SHP77 treated with DMSO at 0.1 percent for 48 hours (cell line): ENCODE measurements at regions not wholly inside any gene's neighbourhood (a gene's known extent, or its start where the extent isn't known, plus 50 kb on each side); places are given as distances from the start of the nearest gene placed in this dataset.
"Not testable (repeated sequence)": the region's sequence is repeated elsewhere in the genome, so short reads cannot be mapped to it uniquely, and the experiment has no call there.

Experiments used
- DNase-seq: peaks from one replicate; lab custom pipeline; 2025; lab: John Stamatoyannopoulos, UW

DNA sequence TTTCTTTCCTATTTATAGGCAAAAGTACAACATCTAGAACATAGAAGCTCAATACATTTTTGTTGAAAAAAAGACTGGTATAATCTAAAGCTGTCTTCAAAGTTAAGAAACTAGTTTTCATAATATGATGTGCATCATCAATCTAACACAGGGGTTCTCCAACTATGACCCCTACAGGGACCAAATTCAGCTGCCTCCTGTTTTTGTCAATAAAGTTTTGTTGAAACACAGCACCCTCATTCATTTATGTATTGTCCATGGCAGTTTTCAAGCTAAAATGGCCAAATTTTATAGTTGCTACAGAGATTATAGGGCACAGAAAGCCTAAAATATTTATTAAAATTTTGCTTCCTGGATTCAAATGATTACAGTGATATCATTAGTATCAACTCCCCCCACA is 452.9 kb downstream of the CCER1 start:
- no peak for DNase-seq

DNA sequence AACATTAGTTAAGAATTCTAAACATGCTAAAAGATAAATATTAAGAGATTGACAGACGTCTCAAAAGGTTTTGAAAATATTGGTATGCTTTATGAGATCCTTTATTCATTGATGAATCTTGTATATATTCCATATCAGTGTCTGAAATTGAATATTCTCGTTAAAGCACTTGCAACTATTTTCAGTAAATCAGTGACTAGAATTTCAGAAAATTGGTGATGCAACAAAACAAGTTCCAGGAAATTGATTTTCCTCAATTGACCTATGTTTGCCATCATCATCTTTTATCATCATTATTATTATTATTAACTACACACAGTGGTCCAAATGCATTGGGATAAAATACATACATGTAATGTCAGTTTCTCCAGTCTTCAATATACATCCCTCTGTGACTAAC is 453.6 kb downstream of the CCER1 start:
- no peak for DNase-seq

DNA sequence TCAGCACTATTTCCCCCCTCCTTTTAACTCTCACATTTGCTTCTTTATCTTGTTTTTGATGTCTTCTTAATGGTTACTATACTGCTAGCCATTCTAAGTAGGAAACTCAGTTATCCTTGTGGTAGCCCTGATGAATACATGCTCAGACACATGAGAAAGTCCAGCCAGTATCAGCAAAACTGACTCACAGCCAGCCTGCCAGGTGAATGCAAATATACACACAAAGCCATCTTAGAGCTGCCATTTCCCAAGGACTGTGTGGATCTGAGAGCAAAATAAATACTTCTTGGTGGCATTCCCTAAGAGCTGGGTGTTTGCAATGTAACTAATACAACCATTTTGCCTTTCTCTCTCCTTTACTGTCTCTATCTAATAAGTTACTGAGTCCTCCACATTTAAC is 455.2 kb downstream of the CCER1 start:
- no peak for DNase-seq

DNA sequence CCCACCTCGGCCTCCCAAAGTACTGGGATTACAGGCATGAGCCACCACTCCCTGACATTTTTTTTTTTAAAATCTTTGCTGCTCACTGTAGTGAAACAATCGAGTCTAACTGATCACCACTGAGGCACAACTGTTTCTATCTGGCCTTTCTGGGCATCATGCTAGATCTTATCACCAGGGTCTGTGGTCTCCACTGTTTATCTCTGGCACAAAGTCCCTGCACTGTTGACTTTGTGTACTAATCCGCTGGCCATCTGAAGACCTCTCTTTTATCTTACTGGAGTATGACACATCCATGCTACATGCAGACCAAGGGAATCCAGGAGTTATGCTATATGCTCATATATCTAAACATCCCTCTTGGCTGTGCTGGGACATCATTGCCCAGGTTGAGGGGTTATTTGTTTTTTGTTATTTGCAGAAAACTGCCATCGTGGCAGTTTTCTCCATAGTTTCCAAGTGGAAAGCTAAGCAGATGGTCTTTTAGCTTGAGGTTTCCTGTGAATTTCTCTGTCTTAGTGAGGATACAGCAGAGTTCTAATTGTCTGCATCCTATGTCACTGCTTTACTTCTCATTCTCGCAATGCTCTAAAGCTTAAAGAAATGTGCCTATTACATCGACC is 456.9 kb downstream of the CCER1 start:
- DNase-seq = no peak

DNA sequence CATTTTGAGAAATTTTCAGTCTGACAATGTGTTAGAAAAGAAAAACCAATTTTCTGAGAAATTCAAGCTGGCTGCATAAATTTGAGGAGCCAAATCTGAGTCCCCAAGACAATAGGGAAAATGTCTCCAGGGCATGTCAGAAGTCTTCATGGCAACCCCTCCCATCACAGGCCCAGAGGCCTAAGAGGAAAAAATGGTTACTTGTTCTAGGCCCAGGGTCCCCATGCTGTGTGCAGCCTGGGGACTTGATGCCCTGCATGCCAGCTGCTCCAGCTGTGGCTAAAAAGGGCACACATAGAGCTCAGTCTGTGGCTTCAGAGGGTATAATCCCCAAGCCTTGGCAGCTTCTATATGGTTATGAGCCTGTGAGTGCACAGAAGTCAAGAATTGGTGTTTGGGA is 464.6 kb downstream of the CCER1 start:
- DNase-seq = no peak

DNA sequence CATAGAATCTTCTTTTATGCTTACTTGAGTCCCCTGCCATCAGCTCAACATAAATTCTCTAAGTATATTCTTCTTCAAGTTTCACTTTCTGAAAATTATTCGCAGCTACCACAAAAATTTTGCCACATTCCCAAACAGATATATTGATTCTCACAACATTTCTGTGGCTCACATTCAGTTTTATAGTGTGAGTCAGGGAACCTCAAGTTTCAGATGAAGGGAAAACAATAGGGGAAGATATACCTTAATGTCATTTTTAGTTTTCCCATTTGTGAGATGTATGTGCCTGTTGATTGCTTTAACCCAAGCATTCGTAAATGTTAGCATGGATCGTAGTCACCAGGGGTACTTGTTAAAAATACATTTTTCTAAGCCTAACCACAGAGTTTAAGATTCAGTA is 465.8 kb downstream of the CCER1 start:
- DNase-seq = no peak

DNA sequence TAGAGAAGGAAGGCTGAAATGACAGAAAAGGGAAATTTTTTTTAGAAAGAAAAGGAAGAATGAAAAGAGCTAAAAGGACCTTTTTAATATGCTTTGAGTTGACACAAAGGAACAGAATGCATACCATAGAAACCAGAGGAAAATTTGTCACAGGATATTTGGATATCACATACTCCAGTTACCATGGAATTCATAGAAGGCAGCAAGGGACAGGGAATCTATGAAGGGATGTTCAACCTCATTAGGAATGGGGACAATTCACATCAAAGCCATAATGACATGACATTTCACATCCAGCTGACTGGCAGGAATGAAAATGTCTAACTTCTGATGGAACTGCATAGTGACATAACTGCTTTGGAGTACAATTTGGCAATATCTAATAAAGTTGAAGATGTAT is 469.4 kb downstream of the CCER1 start:
- no peak for DNase-seq

DNA sequence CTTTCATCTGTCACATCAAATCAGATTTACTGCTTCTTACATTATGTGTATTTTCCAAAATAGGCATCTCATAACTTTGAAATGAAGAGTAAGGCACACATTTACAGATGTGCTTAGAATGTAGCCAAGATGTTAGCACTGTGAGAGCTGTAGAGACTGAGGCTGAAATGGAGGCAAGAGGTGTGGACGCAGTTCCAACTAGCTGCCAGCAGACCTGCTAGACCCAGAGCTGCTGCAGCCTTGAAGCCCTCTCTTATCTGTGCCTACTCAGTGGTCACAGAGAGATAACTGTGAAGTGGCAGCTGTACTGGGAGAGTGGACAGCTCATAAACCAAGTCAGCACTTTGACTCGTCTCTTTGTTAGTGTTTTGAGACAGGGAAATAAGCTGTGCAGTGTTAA is 470.9 kb downstream of the CCER1 start:
- DNase-seq = no peak

DNA sequence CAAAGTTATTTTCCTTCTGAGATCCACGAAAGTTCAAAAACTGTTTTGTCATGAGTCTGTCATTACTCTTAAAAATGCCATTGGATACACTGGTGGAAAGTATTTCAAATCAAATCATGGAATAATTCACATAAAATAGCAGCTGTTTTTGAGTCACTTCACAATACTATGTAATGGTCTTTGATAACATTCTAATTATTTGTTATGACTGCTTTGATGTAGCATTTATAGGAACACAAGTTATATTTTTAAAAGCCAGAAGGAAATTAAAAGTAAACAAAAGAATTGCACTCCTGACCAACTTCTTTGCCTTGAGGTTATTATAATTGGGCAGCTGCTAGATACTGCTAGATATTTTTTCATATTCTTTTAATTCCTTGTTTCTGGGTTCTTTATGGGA is 473.2 kb downstream of the CCER1 start:
- DNase-seq = no peak

DNA sequence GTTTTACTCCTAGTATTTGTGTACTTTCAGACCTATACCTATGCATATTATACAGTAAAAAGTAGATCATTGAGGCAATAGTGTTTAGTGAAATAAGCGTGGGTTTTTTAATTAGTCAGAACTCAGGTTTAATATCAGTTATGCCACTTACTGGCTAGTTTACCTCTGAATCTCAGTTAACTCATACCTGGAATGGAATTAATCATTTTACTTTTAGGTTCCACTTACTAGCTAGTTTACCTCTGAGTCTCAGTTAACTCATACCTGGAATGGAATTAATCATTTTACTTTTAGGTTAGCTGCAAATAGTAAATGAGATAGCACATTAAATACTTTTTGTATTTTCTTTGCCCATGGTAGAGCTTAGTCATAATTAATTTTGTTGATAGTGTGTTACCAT is 475.7 kb downstream of the CCER1 start:
- DNase-seq = no peak

DNA sequence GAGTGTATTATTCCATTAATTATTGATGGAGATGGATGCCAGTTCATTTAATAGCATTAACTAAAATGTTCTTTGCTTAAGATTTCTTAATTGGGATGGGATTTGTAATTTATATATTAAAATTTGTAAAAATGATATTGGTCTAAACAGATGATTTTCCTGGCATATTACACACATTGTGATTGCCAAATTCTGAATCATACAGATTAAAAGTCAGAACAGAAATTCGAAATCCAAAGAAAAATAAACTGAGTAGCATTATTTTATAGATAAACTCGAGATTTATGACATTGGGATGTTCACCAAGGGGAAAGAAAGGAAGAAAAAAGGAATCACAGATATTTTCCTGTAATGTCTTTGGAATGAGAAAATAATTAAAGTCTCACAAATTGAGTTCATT is 481.1 kb downstream of the CCER1 start:
- no peak for DNase-seq

DNA sequence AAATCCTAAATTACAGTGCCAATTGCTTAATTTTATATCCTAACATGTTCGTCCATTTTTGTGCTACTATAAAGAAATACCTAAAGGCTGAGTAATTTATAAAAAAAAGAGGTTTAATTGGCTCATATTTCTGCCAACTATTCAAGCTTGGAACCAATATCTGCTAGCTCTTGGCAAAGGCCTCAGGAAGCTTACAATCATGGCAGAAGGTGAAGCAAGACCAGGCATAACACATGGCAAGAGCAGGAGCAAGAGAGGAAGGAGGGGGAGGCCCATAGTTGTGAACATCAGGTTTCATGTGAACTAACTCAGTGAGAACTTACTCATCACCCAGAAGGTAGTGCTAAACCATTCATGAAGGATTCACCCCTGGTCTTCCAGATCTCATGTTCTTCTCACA is 494.3 kb downstream of the CCER1 start:
- no peak for DNase-seq

DNA sequence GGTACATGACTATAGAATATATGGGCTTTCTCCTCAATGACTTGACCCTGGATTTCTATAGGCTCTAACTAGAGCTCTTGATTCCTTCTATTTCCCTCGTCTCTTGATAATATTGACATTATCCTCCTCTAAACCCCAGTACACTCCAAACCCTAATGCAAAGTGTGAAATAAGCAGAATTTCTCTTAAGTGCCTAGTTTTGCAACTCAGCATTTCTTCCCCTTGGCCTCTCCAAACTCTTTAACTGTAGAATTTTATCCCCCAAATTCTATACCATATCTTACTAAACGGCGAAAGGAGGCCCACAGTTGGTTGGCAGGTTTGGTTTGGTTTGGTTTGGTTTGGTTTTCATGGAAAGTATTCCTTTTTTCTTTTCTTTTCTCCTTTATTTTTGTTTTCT is 498.7 kb downstream of the CCER1 start:
- DNase-seq = no peak

DNA sequence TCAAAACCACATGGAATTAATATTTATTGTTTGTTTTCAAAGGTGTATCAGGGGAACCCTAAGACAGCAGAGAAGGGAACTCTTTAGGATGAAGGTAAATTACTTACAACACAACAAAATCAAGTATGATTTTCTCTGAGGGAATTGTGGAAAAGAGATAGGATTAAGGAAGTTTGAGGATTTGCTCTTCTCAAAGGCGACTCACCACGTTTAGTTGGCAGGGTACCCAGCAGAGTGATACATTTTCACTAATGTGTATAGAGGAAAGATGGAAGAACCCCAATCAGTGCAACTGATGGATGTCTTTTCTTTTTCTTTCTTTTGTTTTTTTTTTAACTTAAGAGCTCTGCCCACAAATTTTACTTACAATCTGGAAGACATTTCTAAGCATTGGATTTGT is 499.2 kb downstream of the CCER1 start:
- DNase-seq = no peak

DNA sequence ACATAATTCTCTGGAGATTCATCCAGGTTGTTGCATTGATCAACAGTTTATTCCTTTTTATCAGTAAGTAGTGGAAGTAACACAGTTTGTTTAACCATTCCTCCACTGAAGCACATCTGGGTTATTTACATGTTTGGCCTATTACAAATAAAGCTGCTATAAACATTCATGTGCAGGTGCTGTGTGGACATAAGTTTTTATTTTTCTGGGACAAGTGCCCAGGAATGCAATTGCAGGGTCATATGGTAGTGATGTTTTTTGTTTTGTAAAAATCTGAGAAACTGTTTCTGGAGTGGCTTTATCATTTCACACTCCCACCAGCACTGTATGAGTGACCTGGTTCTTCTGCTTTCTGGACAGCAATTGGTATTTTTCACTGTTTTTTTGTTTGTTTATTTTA is 505.4 kb downstream of the CCER1 start:
- DNase-seq = no peak

DNA sequence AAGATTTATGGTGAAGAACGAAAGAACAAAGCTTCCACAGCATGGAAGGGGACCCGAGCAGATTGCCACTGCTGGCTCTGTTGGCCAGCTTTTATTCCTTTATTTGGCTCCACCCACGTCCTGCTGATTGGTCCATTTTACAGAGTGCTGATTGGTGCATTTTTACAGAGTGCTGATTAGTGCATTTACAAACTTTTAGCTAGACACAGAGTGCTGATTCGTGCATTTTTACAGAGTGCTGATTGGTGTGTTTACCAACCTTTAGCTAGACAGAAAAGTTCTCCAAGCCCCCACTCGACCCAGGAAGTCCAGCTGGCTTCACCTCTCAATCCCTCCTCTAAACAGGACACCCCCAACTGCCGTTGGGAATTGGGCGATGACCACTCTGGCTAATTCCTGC is 511.5 kb downstream of the CCER1 start:
- not testable (repeated sequence) for DNase-seq

DNA sequence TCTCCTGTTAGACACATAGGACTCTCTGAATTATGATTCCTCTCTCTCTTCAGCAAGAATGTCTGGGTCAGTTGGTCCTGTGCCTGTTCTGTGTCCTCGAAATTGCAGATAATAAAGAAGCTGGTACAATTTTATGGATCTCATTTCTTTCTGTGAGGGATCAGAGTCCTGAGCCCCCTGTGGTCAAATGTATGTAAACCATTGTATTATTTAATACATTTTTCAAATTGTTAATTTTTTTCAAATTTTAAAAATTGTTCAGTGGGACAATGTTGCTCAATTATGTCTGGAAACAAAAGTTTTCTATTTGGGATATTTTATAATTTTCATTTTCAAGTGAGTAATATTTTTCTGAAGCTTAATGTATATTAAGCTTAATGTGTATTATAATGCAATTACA is 513.5 kb downstream of the CCER1 start:
- no peak for DNase-seq

DNA sequence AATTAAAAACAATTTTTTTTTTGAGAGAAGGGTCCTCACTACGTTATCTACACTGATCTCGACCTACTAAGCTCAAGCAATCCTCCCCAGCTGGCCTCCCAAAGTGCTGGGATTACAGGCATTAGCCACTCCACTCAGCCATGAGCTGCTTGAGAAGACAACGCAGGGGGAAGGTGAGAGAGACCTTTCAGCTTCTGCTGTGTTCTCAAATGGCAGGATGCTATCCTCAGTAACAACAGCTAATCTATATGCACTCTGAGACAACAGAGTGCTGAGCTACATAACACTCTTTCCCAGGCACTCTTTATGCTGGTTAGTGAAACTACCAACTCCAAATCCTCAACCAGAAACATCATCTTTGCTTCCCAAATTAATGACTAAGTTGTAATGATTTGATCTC is 526.1 kb downstream of the CCER1 start:
- DNase-seq = no peak

DNA sequence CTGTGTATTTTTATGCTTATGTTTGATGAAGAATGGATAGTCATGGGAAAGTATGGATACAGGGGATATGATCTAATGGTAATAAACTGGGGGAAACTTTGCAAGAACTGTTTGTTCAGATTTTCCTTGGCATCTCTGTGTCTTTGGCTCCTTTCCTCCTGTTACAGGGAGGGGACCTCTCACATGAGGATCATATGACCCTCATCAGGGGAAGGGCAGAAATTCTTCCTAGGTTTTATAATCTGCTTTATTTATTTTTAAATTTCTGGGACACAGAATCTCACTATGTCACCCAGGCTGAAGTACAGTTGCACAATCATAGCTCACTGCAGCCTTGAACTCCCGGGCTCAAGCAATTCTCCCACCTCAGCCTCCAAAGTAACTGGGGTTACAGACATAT is 526.5 kb downstream of the CCER1 start:
- DNase-seq = no peak

DNA sequence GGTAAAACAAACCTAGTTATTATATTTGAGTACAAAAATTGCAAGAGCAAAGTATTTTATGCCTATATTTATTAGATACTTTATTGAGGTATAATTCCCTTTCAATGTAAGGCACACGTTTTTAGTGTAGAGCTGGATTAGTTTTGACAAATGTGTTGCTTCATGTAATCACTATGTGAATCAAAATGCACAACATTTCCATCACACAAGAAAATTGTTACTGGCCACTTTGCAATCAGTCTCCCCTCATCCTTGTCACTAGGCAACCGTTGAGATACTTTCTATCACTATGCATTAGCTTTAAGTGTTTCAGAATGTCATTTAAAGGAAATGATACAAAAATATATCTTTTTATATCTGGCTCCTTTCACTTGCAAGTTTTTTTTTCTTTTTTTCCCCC is 531.0 kb downstream of the CCER1 start:
- DNase-seq = no peak

DNA sequence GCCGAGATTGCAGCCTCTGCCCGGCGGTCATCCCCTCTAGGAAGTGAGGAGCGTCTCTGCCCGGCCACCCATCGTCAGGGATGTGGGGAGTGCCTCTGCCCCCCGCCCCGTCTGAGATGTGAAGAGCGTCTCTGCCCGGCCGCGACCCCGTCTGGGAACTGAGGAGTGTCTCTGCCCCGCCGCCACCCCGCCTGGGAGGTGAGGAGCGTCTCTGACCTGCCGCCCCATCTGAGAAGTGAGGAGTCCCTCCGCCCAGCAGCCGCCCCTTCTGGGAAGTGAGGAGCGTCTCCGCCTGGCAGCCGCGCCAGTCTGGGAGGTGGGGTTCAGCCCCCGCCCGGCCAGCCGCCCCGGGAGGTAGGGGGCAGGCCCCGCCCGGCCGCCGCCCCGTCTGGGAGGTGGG is 544.0 kb downstream of the CCER1 start:
- no peak for DNase-seq

DNA sequence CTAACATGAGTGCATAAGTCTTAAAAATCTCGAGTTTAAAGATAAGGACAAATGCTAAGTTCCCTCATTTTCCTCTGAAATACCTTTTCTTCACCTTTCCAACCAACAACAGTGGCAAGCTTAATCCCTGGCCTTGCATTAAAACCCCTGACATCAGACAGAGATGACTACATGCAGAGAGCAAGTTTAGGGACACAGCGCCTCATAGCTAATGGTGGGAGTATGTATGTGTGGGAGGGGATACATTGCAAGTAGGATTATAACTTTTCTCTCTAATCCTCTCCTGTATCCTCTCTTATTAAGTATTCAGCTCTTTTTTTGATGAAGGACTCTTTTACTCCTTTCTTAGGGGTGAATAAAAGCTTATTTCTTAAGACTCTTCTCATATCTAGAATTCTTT is 547.1 kb downstream of the CCER1 start:
- DNase-seq = no peak

DNA sequence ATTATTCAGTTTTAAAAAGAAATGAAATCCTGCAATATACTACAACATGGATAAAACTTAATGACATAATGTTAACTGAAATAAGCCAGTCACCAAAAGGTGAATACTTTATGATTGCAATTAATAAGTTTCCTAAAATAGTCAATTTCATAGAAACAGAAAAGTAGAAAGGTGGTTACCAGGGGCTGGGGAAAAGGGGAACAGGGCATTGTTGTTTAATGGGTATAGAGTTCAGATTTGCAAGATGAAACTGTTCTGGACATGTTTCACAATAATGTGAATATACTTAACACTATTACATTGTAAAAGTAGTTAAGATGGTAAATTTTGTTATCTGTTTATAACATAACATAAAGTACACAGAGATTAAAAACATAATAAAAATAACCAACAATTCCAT is 550.9 kb downstream of the CCER1 start:
- no peak for DNase-seq

DNA sequence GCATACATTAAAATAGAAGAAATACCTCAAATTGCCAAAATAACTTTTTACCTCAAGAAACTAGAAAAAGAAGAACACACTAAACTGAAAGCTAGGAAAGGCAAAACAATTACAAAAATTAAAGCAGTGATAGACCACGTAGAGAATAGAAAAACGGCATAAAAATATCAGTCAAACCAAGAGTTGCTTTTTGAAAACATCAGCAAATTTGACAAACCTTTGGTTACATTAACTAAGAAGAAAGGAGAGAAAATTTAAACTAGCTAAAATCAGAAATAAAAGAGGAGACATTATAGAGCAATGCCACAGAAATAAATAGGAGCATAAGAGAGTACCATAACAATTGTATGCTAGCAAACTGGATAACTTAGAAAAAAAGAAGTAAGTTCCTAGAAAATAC is 553.8 kb downstream of the CCER1 start:
- no peak for DNase-seq

DNA sequence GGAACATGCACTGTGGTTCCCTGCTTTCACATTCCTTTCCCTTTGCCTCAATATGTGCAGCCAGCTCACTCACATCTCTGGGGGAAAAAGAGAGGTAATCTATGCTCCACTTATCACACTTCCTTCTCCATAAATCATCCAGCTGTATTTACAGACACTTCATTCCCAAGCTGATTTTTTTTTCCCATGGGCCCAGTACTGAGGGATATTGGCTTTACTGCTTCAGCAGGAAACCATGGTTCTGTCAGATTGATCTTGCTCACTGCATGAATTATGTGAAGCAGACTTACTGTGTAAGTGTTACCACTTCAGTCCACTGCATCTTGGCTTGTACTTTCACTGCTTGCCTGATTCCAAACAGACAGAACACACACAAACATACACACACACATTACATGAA is 555.6 kb downstream of the CCER1 start:
- DNase-seq = no peak
